GM12892 (cell line): ENCODE measurements at regions not wholly inside any gene's neighbourhood (a gene's known extent, or its start where the extent isn't known, plus 50 kb on each side); places are given as distances from the start of the nearest gene placed in this dataset.

Experiments
- POLR2A ChIP-seq: IDR thresholded peaks from 2 replicates; pipeline ENCODE4 v1.6.1; 2011; ENCODE audit warnings: low read depth, low read length, control low read depth
- TAF1 ChIP-seq: IDR thresholded peaks from 2 replicates; pipeline ENCODE4 v1.6.1; 2011; ENCODE audit warnings: low read depth, mild to moderate bottlenecking, control low read depth, low read length, borderline replicate concordance

DNA sequence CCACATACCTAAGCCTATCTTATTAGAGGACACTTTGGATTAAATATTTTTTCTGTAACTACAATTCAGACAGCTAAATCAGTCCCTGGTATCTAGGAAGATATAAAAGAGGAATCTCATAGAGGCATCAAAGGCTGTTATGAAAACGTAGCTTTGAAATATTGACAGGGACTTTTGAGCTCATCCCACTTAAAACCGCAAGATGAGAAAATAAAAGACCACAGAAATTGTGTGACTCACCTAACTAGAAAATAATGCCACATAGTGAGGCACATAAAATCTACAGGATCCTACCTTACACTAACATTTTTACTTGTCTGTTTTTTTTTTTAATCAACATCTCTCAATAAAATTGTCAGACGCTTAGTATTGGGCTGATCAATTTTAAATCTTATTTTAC lies 686.5 kb upstream of the COX7C start:
- TF ChIP-seq POLR2A (no peak), TAF1 (no peak)
